Dermis blood vessel endothelial cell (primary cell): ENCODE measurements at regions not wholly inside any gene's neighbourhood (a gene's known extent, or its start where the extent isn't known, plus 50 kb on each side); places are given as distances from the start of the nearest gene placed in this dataset.
"Not testable (repeated sequence)": the region's sequence is repeated elsewhere in the genome, so short reads cannot be mapped to it uniquely, and the experiment has no call there.

Experiments used
- DNase-seq: peaks from one replicate; pipeline ENCODE4 v3.0.0; 2010

DNA sequence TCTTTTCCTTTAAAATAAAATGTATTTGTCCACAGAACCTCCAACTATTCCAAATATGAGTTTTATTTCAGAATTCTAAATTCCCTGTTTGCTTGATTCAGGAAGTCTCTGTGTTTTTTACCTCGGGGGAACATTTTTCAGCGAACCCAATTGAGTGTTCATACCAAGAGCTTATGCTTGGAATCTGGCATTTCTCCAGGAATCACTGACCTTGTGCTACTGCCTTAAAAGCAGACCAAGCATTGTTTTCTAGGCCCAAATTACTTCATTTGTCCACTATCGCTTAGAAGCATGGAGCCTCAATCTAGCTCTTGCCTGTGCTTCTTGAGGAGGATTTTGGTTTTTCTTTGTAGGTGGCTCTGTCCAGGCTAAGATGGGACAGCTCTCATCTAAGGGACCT, 59.4 kb downstream of the EBLN1 start:
- DNase-seq = peak; percentile 20

DNA sequence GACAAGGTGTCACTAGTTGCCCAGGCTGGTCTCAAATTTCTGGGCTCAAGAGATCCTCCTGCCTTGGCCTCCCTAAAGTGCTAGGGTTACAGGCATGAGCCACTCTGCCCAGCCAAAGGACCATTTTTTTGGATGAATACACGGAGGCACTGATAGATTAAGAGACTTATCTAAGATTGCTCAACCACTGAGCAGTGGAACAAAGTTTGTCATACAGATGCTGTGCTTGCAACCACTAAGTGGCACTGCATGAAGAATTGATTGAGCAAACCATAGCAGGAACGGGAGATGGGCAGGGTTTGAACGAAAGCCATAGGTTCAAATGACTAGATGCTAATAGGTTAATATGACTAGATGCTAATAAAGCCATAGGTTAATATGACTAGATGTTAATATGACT, 61.1 kb downstream of the EBLN1 start:
- no peak for DNase-seq

DNA sequence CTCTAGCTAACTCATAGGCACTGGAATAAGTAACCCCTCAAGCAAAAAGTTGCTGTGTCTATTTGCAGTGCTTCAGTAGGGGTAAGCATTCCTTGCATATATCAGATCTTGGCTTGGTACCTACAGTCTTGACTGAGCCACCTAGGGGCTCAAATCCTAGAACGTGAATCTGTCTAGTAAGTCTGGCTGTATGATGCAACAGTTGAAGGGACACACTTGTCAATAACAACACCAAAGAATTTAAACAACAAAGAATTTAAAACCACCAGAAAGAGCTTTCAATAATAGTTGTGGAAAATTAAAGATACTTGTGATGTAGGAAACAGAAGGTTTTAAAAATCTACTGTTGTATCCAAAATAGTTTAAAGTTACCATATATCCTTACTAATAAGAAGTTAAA, 65.4 kb downstream of the EBLN1 start:
- no peak for DNase-seq

DNA sequence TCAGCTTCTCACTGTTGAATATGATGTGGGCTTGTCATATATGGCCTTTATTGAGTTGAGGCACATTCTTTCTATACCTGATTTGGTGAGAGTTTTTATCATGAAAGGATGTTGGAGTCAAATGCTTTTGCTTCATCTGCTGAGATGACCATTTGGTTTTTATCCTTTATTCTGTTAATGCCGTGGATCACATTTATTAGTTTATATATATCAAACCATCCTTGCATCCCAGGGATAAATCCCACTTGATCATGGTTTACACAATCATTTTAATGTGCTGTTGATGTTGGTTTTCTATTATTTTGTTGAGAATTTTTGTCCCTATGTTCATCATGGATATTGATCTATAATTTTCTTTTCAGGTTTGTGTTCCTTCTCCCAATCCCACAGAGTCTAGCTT, 67.0 kb downstream of the EBLN1 start:
- DNase-seq = no peak

DNA sequence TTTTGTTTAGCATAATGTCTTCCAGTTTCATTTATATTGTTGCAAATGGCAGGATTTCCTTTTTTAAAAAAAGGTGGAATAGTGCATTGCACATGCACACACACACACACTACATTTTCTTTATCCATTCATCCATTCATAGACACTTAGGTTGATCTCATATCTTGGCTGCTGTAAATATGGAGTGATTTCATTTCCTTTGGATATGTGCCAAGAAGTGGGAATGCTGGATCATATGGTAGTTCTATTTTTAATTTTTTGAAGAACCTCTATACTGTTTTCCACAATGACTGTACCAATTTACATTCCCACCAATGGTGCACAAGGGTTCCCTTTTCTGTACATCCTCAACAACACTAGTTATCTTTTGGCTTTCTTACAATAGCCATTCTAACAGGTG, 68.9 kb downstream of the EBLN1 start:
- DNase-seq = peak; percentile 60

DNA sequence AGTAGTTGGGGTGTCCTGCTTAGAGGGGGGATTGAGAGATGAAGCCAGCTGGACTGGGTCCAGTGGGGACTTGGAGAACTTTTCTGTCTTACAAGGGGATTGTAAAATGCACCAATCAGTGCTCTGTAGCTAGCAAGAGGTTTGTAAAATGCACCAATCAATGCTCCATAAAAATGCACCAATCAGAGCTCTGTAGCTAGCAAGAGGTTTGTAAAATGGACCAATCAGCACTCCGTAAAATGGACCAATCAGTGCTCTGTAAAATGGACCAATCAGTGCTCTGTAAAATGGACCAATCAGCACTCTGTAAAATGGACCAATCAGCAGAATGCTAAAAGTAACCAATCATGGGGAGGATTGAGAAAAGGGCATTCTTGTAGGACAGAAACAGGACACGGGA, 71.9 kb downstream of the EBLN1 start:
- DNase-seq = not testable (repeated sequence)

DNA sequence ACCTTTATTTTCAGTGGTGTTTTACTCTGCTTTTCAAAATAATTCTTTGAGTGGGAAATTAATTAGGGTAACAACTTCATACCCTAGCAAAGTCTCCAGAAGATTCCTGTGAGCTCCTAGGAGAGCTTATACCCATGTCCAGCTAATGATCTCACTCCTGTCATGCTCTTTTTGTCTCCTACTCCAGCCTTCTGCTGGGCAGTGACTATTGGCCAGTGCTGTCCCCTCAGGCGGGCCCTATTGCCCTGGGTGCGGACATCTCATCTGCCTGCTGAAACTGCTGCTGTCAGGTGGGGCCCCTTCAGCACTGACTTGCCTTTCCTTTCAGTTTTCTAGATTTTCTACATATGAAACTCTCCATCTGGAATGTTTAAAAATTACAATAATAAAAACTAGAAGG, 80.3 kb downstream of the EBLN1 start:
- DNase-seq = no peak

DNA sequence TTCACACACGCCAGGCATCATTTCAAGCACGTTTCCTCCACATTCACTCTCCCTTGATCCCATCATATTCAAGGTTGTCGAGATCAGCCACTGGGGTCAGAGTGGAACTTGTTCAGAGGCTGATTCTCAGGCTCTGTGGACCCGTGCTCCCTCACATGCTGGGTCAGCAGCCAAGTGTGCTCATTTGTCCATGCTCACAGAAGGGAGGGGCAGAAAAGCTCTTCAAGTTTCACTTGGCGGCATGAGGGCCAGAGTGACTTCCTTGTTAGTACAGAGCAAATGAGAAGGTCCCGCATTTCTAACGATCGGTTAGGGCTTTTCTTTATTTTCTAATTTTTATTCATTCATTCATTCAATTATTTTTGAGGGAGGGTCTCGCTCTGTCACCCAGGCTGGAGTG, 82.2 kb downstream of the EBLN1 start:
- DNase-seq = no peak

DNA sequence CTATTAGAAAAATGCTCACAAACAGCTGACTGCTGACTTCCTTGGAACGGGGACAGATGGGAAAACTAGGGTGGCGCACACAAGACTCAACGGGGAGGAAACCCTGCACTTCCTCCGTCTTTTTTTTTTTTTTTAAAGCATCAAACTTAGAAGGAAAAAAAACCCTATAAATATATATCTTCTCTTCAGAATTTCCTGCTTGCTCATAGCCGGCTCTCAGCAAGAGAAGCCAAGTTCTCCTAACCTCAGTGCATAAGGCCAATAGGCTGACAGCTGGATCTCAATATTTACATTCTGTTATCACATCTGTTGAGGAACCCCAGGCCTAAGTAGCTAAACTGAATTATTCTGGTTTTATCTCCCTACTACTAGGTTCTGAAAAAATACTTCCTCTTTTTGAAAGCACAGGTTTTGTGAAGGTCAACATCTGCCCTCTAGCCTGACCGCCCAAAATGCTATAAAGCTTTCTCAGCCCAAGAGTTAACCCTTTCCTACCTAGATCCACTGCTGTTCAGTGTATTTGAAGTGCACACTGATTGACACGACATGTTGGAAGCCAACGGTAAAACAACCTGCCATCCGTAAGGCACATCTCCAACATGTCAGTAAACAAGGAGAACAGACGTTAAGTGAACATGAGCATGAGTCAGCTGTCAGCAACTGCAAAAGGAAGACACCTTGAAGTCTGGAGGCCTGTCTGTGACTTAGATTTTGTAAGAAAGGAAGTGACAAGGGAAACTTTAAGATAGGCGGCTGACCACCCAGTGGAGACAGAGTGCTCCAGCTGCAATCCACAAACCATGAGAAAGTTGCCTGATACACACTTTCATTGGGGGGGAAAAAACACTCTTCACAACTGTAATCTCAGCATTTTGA, 83.8 kb downstream of the EBLN1 start:
- DNase-seq = no peak

DNA sequence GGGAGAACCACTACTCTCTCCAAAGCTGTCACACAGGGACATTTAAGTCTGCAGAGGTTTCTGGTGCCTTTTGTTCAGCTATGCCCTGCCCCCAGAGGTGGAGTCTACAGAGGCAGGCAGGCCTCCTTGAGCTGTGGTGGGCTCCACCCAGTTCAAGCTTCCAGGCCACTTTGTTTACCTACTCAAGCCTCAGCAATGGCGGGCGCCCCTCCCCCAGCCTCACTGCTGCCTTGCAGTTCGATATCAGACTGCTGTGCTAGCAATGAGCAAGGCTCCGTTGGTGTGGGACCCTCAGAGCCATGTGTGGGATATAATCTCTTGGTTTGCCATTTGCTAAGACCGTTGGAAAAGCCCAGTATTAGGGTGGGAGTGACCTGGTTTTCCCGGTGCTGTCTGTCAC, 87.0 kb downstream of the EBLN1 start:
- DNase-seq = not testable (repeated sequence)

DNA sequence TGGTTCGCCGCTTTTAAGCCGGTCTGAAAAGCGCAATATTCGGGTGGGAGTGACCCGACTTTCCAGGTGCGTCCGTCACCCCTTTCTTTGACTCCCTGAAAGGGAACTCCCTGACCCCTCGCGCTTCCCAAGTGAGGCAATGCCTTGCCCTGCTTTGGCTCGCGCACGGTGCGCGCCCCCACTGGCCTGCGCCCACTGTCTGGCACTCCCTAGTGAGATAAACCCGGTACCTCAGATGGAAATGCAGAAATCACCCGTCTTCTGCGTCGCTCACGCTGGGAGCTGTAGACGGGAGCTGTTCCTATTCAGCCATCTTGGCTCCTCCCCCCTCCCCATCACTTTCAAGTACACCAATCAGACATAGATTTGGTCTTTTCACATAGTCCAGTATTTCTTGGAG, 88.2 kb downstream of the EBLN1 start:
- DNase-seq = not testable (repeated sequence)

DNA sequence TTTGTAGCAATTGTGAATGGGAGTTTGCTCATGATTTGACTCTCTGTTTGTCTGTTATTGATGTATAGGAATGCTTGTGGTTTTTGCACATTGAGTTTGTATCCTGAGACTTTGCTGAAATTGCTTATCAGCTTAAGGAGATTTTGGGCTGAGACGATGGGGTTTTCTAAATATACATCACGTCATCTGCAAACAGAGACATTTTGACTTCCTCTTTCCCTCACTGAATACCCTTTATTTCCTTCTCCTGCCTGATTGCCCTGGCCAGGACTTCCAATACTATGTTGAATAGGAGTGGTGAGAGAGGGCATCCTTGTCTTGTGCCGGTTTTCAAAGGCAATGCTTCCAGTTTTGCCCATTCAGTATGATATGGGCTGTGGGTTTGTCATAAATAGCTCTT, 96.6 kb downstream of the EBLN1 start:
- not testable (repeated sequence) for DNase-seq

DNA sequence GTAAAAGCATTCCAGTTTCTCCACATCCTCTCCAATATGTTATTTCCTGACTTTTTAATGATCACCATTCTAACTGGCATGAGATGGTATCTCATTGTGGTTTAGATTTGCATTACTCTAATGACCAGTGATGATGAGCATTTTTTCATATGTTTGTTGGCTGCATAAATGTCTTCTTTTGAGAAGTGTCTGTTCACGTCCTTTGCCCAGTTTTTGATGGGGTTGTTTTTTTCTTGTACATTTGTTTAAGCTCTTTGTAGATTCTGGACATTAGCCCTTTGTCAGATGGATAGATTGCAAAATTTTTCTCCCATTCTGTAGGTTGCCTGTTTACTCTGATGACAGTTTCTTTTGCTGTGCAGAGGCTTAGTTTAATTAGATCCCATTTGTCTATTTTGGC, 97.7 kb downstream of the EBLN1 start:
- not testable (repeated sequence) for DNase-seq

DNA sequence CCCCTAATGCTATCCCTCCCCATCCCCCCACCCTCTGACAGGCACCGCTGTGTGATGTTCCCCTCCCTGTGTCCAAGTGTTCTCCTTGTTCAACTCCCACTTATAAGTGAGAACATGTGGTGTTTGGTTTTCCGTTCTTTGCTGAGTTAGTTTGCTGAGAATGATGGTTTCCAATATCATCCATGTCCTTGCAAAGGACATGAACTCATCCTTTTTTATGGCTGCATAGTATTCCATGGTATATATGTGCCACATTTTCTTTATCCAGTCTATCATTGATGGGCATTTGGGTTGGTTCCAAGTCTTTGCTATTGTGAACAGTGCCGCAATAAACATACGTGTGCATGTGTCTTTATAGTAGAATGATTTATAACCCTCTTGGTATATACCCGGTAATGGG, 98.2 kb downstream of the EBLN1 start:
- not testable (repeated sequence) for DNase-seq

DNA sequence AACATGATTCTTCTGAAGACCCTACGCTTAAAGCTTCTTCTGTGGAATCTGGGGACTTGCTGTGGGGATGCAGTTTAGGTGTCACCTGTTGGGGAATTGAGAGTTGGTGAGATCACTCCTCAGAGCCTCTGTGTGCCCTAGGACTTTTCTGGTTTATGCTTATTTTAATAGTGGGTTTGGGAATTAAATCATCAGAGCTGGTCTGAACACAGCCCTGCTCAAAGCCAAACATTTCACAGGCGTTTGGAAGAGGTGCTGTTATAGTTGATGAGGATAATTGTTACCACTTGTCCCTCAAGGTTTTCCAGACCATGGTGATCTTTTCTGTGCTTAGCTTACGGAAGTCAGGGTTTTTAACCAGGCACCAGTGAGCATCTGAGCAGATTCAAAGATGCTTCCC, 106.1 kb downstream of the EBLN1 start:
- no peak for DNase-seq

DNA sequence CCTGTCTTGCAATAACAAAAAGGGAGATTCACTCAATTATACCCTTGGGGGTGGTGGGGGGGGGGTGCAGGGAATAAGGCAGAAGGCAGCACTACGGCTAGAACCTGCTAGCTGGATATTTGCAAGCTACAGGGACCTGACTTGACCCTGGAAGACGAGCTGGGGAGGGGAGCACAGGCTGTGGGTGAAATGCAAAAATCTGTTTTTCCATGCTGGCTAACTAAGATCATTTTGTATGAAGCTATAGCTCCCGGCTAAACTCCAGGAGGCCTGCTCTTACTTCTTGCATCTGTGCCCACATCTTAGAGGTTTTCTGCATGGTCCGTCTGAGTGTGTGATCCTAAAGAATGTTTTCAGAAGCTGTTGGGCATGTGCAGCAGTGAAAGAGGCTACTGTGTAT, 106.6 kb downstream of the EBLN1 start:
- DNase-seq = no peak

DNA sequence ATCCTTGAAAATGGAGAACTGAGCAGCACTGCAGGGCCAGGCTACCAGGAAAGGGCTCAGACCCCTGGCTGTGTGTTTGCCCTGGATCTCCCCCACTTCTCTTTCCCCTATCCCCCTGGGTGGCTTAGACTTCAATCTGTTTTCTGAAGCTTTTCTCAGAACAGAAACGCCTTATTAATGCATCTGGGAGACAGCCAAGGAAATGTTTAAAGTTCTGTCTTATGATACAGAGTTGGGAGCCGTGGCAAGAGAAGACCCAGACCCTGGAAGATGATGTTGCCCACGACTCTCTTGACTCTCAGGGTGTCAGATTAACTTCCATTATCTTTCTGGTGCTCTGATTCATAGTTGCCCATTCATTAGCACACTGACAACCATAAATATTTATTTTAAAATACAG, 107.1 kb downstream of the EBLN1 start:
- no peak for DNase-seq

DNA sequence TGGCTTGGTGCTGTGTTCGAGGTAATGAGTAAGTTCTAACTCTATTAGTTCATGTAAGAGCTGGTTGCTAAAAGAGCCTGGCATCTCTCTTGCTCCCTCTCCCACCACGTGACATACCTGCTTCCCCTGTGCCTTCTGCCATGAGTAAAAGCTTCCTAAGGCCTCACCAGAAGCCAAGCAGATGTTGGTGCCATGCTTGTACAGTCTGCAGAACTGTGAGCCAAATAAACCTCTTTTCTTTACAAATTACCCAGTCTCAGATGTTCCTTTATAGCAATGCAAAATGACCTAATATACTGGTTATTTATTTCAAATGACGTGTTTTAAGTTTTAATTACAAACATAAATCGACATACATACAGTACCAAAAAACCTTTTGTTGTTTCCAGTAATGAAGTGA, 101.7 kb upstream of the DNAJC1 start:
- no peak for DNase-seq

DNA sequence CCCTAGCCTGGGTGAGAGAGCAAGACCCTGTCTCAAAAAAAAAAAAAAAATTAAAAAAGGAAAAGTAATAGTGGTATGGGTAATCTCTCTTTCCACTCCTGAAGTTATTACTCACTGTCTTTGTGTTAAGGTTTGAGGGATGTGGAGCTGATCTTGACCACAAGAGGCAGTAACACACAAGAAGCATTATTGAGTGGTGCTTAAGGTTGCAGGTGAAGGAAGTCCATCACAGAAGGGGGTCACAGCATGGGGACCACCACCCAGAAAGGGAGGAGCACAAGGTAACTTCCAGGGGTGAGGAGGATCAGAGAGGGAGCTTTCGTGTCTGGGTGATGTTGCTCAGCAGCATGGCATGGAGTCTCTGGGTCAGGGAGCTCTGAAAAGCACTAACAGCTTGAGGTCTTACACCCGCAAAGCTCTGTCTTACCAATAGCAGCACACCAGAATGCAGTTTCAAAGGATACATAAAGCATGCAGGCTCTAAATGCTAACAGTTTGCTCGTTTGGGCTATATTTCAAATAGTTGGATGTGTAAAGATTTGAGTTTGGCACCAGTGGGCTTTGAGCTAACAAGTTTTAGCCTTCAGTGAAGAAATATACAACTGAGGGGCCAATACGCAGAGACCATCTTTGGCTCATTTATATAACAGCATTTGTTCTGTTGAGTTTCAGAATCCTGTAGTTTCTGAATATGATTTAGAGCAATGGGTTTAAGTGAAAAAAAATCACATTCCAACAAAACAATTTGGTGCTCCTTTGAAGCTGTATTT, 100.4 kb upstream of the DNAJC1 start:
- peak; percentile 4 for DNase-seq

DNA sequence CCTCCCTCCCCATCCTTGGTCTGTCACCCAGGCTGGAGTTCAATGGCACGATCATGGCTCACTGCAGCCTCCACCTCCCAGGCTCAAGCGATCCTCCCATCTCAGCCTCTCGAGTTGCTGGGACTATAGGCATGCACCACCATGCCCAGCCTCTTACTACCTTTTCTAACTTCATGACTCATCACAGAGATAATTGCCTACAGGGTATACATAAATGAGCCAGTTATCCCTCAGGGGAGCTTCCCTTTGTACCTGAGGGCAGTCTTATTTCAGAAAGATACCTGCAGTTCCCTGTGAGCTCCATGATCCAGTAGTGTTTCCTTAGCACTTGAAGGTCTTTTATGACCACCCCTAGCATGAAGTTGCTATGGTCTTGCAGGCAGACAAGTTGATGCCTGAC, 94.2 kb upstream of the DNAJC1 start:
- DNase-seq = no peak

DNA sequence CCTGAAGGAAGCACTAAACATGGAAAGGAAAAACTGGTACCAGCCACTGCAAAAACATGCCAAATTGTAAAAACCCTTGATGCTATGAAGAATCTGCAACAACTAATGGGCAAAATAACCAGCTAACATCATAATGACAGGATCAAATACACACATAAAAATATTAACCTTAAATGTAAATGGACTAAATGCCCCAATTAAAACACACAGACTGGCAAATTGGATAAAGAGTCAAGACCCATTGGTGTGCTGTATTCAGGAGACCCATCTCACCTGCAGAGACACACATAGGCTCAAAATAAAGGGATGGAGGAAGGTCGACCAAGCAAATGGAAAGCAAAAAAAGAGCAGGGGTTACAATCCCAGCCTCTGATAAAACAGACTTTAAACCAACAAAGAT, 87.7 kb upstream of the DNAJC1 start:
- DNase-seq = not testable (repeated sequence)

DNA sequence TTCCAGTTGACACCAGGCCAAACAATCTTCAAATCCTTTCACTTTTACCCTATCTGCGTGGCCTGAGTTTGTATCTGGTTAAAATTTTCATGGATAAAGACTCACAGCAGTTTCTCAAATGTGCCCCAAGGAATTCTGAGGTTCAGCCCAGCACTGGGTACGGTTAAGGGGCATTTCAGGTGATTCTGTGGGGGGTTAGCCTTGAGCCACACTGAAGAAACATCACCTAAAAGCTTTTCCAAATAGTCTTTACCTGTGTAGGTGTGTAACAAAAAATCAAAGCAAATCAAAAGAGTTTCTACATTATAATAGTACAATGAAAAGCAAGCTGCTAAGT, 83.8 kb upstream of the DNAJC1 start:
- no peak for DNase-seq

DNA sequence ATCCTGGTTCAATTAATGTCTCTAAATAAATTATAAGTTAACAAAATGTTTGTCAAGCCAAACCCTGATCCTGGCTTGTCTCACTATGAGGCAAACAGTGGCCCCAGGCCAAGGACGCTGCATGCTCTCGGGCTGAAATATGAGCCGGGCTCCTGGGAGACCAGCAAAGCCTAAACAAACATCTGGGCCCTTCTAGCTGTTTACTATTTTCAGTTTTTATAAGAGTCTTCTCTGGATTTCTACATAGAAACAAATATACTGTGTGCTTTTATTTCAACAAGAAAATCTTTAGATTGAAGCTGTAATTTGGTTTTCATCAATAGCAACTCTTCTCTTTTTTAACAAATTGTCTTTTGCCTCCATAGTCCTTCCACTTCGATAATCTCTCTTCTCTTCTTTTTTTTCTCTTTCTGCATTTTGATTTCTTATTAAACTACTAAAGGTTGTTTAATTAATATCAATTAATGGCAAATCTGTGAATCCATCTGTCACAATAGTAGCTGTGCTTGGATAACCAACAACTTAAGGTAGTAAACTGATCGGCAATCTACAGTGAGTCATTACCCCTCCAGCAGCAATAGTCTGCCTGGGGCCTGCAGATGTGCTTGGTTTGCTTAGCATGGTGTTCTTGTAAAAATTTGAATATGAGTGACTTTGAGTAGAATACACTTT, 83.3 kb upstream of the DNAJC1 start:
- no peak for DNase-seq

DNA sequence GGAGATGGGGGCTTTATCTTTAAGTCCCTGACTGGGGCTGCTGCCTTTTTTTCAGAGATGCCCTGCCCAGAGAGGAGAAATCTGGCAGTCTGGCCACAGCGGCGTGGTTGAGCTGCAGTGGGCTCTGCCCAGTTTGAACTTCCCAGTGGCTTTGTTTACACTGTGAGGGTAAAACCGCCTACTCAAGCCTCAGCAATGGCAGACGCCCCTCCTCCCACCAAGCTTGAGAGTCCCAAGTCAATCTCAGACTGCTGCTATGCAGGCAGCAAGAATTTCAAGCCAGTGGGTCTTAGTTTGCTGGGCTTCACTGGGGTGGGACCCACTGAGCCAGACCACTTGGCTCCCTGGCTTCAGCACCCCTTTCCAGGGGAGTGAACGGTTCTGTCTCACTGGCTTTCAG, 76.4 kb upstream of the DNAJC1 start:
- DNase-seq = not testable (repeated sequence)
